Parathyroid adenoma (tissue), 2 donors: ENCODE measurements at regions not wholly inside any gene's neighbourhood (a gene's known extent, or its start where the extent isn't known, plus 50 kb on each side); places are given as distances from the start of the nearest gene placed in this dataset.

Experiments used
- H2AFZ ChIP-seq: fragments of 300-600 bp; sonication (generic); one replicate; pipeline ENCODE4 v1.7.0; 2017; ENCODE audit warnings: antibody characterized with exemption, mild to moderate bottlenecking
- H3K27ac ChIP-seq: fragments of 300-600 bp; sonication (generic); one replicate; pipeline ENCODE4 v1.7.0; 2017
- H3K27me3 ChIP-seq: fragments of 300-600 bp; sonication (generic); one replicate; pipeline ENCODE4 v1.7.0; 2017; ENCODE audit warnings: low read length; ENCODE audit not compliant: control insufficient read depth, insufficient read depth
- H3K36me3 ChIP-seq: fragments of 300-600 bp; sonication (generic); one replicate; pipeline ENCODE4 v1.7.0; 2017; ENCODE audit warnings: low read length; ENCODE audit not compliant: control insufficient read depth, insufficient read depth
- H3K4me1 ChIP-seq: fragments of 300-600 bp; sonication (generic); one replicate; pipeline ENCODE4 v1.7.0; 2017; ENCODE audit warnings: control low read depth
- H3K4me2 ChIP-seq: fragments of 300-600 bp; sonication (generic); one replicate; pipeline ENCODE4 v1.7.0; 2017; ENCODE audit warnings: low read length
- H3K4me3 ChIP-seq: fragments of 300-600 bp; sonication (generic); one replicate; pipeline ENCODE4 v1.7.0; 2017; ENCODE audit warnings: low read depth, low read length
- H3K79me2 ChIP-seq: fragments of 300-600 bp; sonication (generic); one replicate; pipeline ENCODE4 v1.7.0; 2017; ENCODE audit warnings: control low read depth
- H3K9ac ChIP-seq: fragments of 300-600 bp; sonication (generic); one replicate; pipeline ENCODE4 v1.7.0; 2017; ENCODE audit warnings: mild to moderate bottlenecking
- H3K9me3 ChIP-seq: fragments of 300-600 bp; sonication (generic); one replicate; pipeline ENCODE4 v1.7.0; 2017; ENCODE audit warnings: low read length; ENCODE audit not compliant: control insufficient read depth
- TF ChIP-seq, protein P1 (sequence below): fragments of 300-600 bp; sonication (generic); IDR thresholded peaks from one replicate; pipeline ENCODE4 v1.7.0; 2017; ENCODE audit warnings: antibody characterized with exemption, mild to moderate bottlenecking
- donor health status: primary hyperparathyroidism.

DNA sequence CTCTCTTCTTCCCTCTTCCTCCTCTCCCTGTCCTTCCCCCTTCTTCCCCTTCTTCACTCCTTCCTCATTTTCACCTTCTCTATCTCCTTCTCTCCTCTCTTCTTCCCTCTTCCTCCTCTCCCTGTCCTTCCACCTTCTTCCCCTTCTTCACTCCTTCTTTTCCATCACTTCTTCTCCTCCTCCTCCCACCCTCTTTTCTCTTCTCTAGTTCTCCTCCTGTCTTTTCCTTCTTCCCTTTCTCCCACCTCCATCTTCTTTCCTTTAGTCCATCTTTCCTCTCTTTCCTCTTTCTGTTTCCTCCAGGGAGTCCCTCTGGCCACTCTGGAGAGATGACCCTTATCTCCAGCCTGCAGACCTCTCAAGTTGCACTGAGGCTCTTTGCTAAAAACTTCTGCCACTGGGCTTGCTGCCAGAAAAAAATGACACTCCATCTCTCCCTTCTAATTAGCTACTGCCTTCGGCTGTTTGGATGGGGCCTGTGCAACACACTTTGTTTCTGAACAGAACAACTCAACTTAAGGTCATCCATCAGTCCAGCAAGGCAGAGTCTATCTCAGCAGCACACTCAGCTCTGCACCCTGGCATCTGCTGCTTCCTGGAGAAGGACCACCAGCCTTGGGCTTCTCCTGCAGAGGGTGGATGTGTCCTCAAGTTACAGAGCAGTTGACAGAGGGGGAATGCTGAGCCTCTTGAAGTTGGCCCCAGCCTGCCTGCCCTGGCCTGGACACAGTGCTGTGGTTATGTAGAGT lies 538.8 kb downstream of the MATN1 start:
- H3K4me1 ChIP-seq: no peaks in the 10 kb centered on the region
- no peaks in the 10 kb centered on the region for H3K79me2 ChIP-seq
- H3K27ac ChIP-seq: no peak overlapping the region
- no peaks in the 10 kb centered on the region for H3K9me3 ChIP-seq
- no peaks in the 10 kb centered on the region for H3K36me3 ChIP-seq
- H2AFZ ChIP-seq: no peak overlapping the region
- no peak overlapping the region for H3K4me2 ChIP-seq
- no peak overlapping the region for H3K4me3 ChIP-seq
- H3K27me3 ChIP-seq: no peaks in the 10 kb centered on the region
- H3K9ac ChIP-seq: no peak overlapping the region
- TF ChIP-seq, protein P1, sequence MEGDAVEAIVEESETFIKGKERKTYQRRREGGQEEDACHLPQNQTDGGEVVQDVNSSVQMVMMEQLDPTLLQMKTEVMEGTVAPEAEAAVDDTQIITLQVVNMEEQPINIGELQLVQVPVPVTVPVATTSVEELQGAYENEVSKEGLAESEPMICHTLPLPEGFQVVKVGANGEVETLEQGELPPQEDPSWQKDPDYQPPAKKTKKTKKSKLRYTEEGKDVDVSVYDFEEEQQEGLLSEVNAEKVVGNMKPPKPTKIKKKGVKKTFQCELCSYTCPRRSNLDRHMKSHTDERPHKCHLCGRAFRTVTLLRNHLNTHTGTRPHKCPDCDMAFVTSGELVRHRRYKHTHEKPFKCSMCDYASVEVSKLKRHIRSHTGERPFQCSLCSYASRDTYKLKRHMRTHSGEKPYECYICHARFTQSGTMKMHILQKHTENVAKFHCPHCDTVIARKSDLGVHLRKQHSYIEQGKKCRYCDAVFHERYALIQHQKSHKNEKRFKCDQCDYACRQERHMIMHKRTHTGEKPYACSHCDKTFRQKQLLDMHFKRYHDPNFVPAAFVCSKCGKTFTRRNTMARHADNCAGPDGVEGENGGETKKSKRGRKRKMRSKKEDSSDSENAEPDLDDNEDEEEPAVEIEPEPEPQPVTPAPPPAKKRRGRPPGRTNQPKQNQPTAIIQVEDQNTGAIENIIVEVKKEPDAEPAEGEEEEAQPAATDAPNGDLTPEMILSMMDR: no peak

DNA sequence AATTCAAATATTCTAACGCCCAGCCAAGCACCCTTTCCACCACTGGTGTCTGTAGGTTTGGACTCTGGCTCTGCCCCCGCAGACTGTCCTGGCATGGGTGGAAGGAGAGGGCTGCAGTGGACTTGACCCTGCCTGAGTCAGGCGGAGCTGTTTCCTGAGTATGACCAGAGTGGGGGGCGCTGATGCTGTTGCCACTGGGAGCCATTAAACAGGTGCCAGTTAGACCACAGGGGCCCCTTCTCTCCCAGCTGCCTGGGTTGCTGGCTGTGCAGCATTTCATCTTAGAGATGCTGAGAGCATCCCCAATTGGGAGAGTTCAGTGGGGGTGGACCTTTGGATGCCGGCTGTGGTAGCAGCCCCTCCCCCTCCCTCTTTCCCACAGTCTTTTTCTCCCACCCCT lies 539.5 kb downstream of the MATN1 start:
- H3K9ac ChIP-seq: no peak overlapping the region
- no peak overlapping the region for H3K4me3 ChIP-seq
- H3K4me1 ChIP-seq: no peaks in the 10 kb centered on the region
- no peaks in the 10 kb centered on the region for H3K79me2 ChIP-seq
- H3K27ac ChIP-seq: no peak overlapping the region
- H3K27me3 ChIP-seq: no peaks in the 10 kb centered on the region
- TF ChIP-seq, protein P1: no peak
- H2AFZ ChIP-seq: no peak overlapping the region
- H3K36me3 ChIP-seq: no peaks in the 10 kb centered on the region
- no peaks in the 10 kb centered on the region for H3K9me3 ChIP-seq
- no peak overlapping the region for H3K4me2 ChIP-seq

DNA sequence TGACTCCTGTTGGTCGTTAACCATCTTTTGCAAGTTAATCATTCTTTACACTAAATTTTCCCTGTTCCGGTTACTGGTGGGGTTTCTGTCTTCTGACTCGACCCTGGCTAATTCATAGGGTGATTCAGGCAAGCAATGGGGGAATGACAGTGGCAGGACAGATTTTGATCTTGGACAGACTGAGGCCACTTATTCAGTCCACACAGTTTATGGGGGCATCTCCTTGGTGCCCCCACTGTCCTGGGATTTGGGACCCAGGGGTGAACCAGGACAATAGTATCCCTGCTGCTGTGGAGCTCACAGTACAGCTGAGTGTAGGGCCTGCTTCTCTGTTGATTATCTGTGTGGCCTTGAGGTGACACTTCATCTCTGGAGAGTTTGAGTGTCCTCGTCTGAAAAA lies 540.4 kb downstream of the MATN1 start:
- Histone ChIP-seq H2AFZ (no peak overlapping the region), H3K4me1 (no peaks in the 10 kb centered on the region), H3K36me3 (no peaks in the 10 kb centered on the region), H3K9me3 (no peaks in the 10 kb centered on the region), H3K79me2 (no peaks in the 10 kb centered on the region), H3K9ac (no peak overlapping the region), H3K27me3 (no peaks in the 10 kb centered on the region), H3K4me2 (no peak overlapping the region), H3K4me3 (no peak overlapping the region), H3K27ac (no peak overlapping the region)
- TF ChIP-seq, protein P1: no peak

DNA sequence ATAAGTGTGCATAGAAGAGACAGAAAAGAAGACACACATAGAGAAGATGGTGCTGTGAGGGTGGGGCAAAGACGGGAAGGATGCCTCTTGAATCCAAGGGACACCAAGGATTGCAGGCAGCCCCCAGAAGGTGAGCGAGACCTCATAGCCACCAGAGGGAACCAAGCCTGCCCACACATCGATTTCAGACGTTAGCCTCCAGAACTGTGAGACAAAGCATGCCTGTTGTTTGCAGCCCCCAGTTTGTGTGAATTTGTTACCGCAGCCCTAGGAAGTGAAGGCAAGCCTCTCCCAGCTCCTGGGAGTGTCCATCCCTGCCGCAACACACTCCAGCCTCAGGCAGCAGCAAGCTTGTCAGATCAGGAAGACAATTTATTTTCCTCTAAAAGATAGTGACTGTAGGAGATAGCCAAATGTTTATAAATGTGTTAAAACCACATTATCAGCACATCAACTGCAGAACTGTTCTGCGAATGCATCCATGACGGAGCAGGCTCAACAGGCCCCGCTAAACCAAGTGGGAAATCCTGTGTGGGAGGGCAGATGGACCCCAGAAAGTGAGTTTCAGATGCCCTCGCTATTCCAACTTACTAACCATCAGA lies 543.3 kb downstream of the MATN1 start:
- no peak overlapping the region for H3K4me3 ChIP-seq
- no peaks in the 10 kb centered on the region for H3K4me1 ChIP-seq
- H3K36me3 ChIP-seq: no peaks in the 10 kb centered on the region
- H3K9me3 ChIP-seq: no peaks in the 10 kb centered on the region
- H3K79me2 ChIP-seq: no peaks in the 10 kb centered on the region
- no peak overlapping the region for H2AFZ ChIP-seq
- no peak overlapping the region for H3K4me2 ChIP-seq
- H3K27me3 ChIP-seq: no peaks in the 10 kb centered on the region
- H3K9ac ChIP-seq: no peak overlapping the region
- TF ChIP-seq, protein P1: no peak
- H3K27ac ChIP-seq: no peak overlapping the region

DNA sequence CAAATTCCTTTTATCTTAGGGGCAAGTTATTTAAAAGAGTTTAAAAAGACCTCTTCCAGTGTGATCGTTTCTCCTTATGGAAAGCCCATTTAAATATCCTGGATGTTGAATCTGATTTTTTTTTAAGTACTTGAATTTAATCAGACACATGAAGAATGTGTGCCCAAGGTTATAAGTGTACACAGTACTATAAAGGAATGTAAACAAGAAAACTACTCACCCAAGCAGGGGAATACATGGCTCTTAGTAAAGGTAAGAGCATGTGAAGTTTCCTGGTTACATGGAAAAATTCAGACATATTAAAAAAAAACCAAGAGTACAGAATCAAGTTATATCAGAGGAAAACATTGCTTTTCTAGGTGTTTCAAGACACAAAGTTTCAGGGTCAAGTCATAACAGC lies 546.9 kb downstream of the MATN1 start:
- Histone ChIP-seq H3K79me2 (no peaks in the 10 kb centered on the region), H3K27ac (no peak overlapping the region), H3K4me2 (no peak overlapping the region), H3K36me3 (no peaks in the 10 kb centered on the region), H3K27me3 (no peaks in the 10 kb centered on the region), H2AFZ (no peak overlapping the region), H3K9ac (no peak overlapping the region), H3K9me3 (no peaks in the 10 kb centered on the region), H3K4me1 (no peaks in the 10 kb centered on the region), H3K4me3 (no peak overlapping the region)
- TF ChIP-seq, protein P1: no peak
